PC-9 (cell line): ENCODE measurements at regions not wholly inside any gene's neighbourhood (a gene's known extent, or its start where the extent isn't known, plus 50 kb on each side); places are given as distances from the start of the nearest gene placed in this dataset.

Experiments used
- EZH2 ChIP-seq: fragments of 200-600 bp; sonication (generic); IDR thresholded peaks from 2 replicates; pipeline ENCODE4 v1.8.0; 2017; ENCODE audit warnings: antibody characterized with exemption, low read depth
- TF ChIP-seq, protein P1 (sequence below): fragments of 200-600 bp; sonication (generic); conservative IDR thresholded peaks from 2 replicates; pipeline ENCODE4 v1.6.1; 2017; ENCODE audit warnings: mixed run types, antibody characterized with exemption, mild to moderate bottlenecking, moderate library complexity

DNA sequence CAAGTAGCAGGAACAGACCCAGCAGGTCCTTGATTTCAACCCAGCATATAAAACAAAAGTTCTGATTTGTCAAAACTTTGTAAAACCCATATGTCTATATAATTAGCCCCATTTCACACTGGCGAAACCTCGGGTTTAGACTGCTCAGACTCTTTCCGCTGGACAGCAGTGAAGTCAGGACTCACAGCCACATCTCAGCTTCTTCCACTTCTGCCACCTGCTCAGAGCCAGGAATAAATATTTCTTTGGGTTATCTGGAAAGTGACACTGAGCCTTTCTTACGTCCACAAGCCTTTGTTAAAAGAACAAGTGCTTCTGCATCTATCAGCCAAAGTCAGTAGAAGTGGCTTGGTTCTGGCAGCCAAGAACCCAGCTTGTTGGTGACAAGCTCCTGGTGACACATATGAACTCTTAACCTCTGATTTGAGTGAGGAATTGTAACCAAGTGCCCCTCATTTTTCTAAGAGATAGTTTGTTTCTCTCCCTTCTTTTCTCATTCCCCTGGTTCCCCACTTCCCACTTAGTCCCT, 118.1 kb upstream of the CHD2 start:
- TF ChIP-seq, protein P1, sequence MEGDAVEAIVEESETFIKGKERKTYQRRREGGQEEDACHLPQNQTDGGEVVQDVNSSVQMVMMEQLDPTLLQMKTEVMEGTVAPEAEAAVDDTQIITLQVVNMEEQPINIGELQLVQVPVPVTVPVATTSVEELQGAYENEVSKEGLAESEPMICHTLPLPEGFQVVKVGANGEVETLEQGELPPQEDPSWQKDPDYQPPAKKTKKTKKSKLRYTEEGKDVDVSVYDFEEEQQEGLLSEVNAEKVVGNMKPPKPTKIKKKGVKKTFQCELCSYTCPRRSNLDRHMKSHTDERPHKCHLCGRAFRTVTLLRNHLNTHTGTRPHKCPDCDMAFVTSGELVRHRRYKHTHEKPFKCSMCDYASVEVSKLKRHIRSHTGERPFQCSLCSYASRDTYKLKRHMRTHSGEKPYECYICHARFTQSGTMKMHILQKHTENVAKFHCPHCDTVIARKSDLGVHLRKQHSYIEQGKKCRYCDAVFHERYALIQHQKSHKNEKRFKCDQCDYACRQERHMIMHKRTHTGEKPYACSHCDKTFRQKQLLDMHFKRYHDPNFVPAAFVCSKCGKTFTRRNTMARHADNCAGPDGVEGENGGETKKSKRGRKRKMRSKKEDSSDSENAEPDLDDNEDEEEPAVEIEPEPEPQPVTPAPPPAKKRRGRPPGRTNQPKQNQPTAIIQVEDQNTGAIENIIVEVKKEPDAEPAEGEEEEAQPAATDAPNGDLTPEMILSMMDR, result no peak
- TF ChIP-seq EZH2, result no peak
